HepG2 (cell line): ENCODE measurements at regions not wholly inside any gene's neighbourhood (a gene's known extent, or its start where the extent isn't known, plus 50 kb on each side); places are given as distances from the start of the nearest gene placed in this dataset.

Source experiments
- ATAC-seq: fragments of 200-7000 bp; cut with Tn5 transposase; 3 replicates; pipeline ENCODE4 v1.9.1; 2020; ENCODE audit warnings: mild to moderate bottlenecking, moderate library complexity
- BruUV-seq: library from RNA; stranded (reverse); fragments of 400-500 nt; replicated peaks from 2 replicates; lab custom pipeline; 2021; lab: Mats Ljungman, UMichigan
- CTCF ChIA-PET: fragments of 300-600 bp; formaldehyde crosslinking; extraction: SDS; loops from one replicate; lab custom pipeline; 2021; ENCODE audit warnings: low total read pairs, inconsistent platforms, low intra/inter-chr PET ratio; lab: Yijun Ruan, JAX
- POLR2A ChIA-PET: fragments of 350-600 bp; sonication (Branson Sonifier 250); formaldehyde crosslinking; loops from one replicate; lab custom pipeline; 2020; ENCODE audit warnings: antibody characterized with exemption, inconsistent platforms; lab: Yijun Ruan, JAX
- DNase-seq: peaks from one replicate; pipeline ENCODE4 v3.0.0-alpha.2; 2015; ENCODE audit warnings: low spot score
- FAIRE-seq: peaks from 3 replicates; lab custom pipeline; 2011; peaks lifted over from hg19 to GRCh38; lab: Jason Lieb, UNC
- H2AFZ ChIP-seq: one replicate; pipeline ENCODE4 v1.6.1; 2011; ENCODE audit warnings: low read length, inconsistent platforms
- H3K27ac ChIP-seq: fragments of 300-600 bp; 3 replicates; pipeline ENCODE4 v1.8.0; 2011; ENCODE audit warnings: mixed run types, mild to moderate bottlenecking, mixed read lengths, low read length, inconsistent platforms; ENCODE audit not compliant: insufficient read depth; ENCODE audit errors: extremely low read length
- H3K27me3 ChIP-seq, 2 experiments: fragments of 200-600 bp in 1 of 2; 2 replicates in 1 of 2; 3 replicates in 1 of 2; pipeline versions ENCODE4 v1.6.0 to v1.8.0; 2011; ENCODE audit warnings: low read length in 2 of 2, mild to moderate bottlenecking in 2 of 2, moderate library complexity in 2 of 2, inconsistent platforms in 1 of 2; ENCODE audit not compliant: insufficient read depth in 2 of 2, control insufficient read depth in 1 of 2
- H3K36me3 ChIP-seq, 2 experiments: fragments of 200-600 bp in 1 of 2; replicated peaks in 1 of 2; 2 replicates in 1 of 2; 3 replicates in 1 of 2; pipeline versions ENCODE4 v1.5.1 to v1.8.0; 2011; ENCODE audit warnings: low read length in 2 of 2, inconsistent platforms in 1 of 2; ENCODE audit not compliant: insufficient read depth in 2 of 2, control insufficient read depth in 1 of 2
- H3K4me1 ChIP-seq: 2 replicates; pipeline ENCODE4 v1.5.1; 2012; ENCODE audit warnings: low read length, inconsistent platforms; ENCODE audit not compliant: insufficient read depth
- H3K4me2 ChIP-seq: 2 replicates; pipeline ENCODE4 v1.6.0; 2011; ENCODE audit warnings: low read depth, low read length, inconsistent platforms
- H3K4me3 ChIP-seq, 3 experiments: fragments of 200-600 bp in 1 of 3; sonication (generic), shearing (Covaris generic) in 1 of 3; replicated peaks in 1 of 3; 2 replicates each; pipeline ENCODE4 v1.5.1; 2011 to 2016; ENCODE audit warnings: low read length in 3 of 3, inconsistent platforms in 2 of 3, low read depth in 2 of 3, mild to moderate bottlenecking in 2 of 3, control low read depth in 1 of 3, mixed read lengths in 1 of 3; ENCODE audit not compliant: insufficient read depth in 1 of 3
- H3K79me2 ChIP-seq: one replicate; pipeline ENCODE4 v1.6.1; 2011; ENCODE audit warnings: low read length, inconsistent platforms; ENCODE audit not compliant: insufficient read depth
- H3K9ac ChIP-seq: 2 replicates; pipeline ENCODE4 v1.6.0; 2011; ENCODE audit warnings: mild to moderate bottlenecking, low read depth, low read length, inconsistent platforms; ENCODE audit not compliant: insufficient read depth
- H3K9me3 ChIP-seq: 2 replicates; pipeline ENCODE4 v1.5.1; 2012; ENCODE audit warnings: mild to moderate bottlenecking, low read length
- H4K20me1 ChIP-seq: 2 replicates; pipeline ENCODE4 v1.6.0; 2011; ENCODE audit warnings: inconsistent platforms, mild to moderate bottlenecking, low read length, moderate library complexity; ENCODE audit not compliant: insufficient read depth
- HNF4A ChIP-seq: sonication (generic); formaldehyde crosslinking; IDR thresholded peaks from 2 replicates; pipeline ENCODE4 v1.4.0; 2020; ENCODE audit warnings: missing genetic modification reagents
- KLF13 ChIP-seq: sonication (generic); formaldehyde crosslinking; IDR thresholded peaks from 2 replicates; pipeline ENCODE4 v1.4.0; 2020; ENCODE audit warnings: mild to moderate bottlenecking, missing genetic modification reagents
- MTA1 ChIP-seq: sonication (generic); formaldehyde crosslinking; IDR thresholded peaks from 2 replicates; pipeline ENCODE4 v1.4.0; 2020; ENCODE audit warnings: missing genetic modification reagents, mild to moderate bottlenecking, borderline replicate concordance
- NR2F6 ChIP-seq, 2 experiments: IDR thresholded peaks; 2 replicates each; pipeline ENCODE4 v1.6.1; 2016; ENCODE audit warnings: antibody characterized with exemption in 1 of 2, mild to moderate bottlenecking in 1 of 2
- SALL2 ChIP-seq: sonication (generic); formaldehyde crosslinking; IDR thresholded peaks from 2 replicates; pipeline ENCODE4 v1.8.1; 2023; ENCODE audit warnings: mild to moderate bottlenecking, missing genetic modification reagents, inconsistent platforms
- SRF ChIP-seq: IDR thresholded peaks from 2 replicates; pipeline ENCODE4 v1.6.1; 2011; ENCODE audit warnings: mild to moderate bottlenecking, low read depth, low read length, moderate library complexity
- TCF12 ChIP-seq, 2 experiments: fragments of 450-650 bp in 1 of 2; sonication (generic) in 1 of 2; formaldehyde crosslinking in 1 of 2; IDR thresholded peaks; 2 replicates each; pipeline versions ENCODE4 v1.6.1 to v1.8.0; 2017 to 2022; ENCODE audit warnings: antibody characterized with exemption in 1 of 2, mild to moderate bottlenecking in 1 of 2, missing genetic modification reagents in 1 of 2, moderate library complexity in 1 of 2
- XBP1 ChIP-seq: sonication (generic); formaldehyde crosslinking; IDR thresholded peaks from 2 replicates; pipeline ENCODE4 v1.5.0; 2020; ENCODE audit warnings: missing genetic modification reagents
- ZEB1 ChIP-seq: IDR thresholded peaks from 2 replicates; pipeline ENCODE4 v1.6.1; 2012; ENCODE audit warnings: mild to moderate bottlenecking, low read depth, inconsistent platforms; ENCODE audit not compliant: insufficient replicate concordance
- ZNF792 ChIP-seq: IDR thresholded peaks from 2 replicates; pipeline ENCODE4 v1.6.1; 2016
- WGBS: methylation state at CpG from one replicate; pipeline ENCODE4 v1.1.6; 2017; ENCODE audit warnings: low lambda C conversion rate; 5-methylcytosine and 5-hydroxymethylcytosine counted together
- in situ Hi-C: cut with HindIII; loops from 2 replicates; pipeline ENCODE4 v1.10.0; 2017; ENCODE audit warnings: low pct_unique_long_range_greater_than_20kb; ENCODE audit not compliant: extremely low pct_ligation_motif_present
- intact Hi-C: fragments of 100-400 bp; cut with micrococcal nuclease; formaldehyde crosslinking; loops from one replicate; pipeline ENCODE4 v1.10.0; 2022; ENCODE audit not compliant: unreplicated experiment
- TF ChIP-seq, protein P1 (sequence below): sonication (generic); formaldehyde crosslinking; IDR thresholded peaks from 2 replicates; pipeline ENCODE4 v1.4.0; 2020; ENCODE audit warnings: missing genetic modification reagents, borderline replicate concordance

DNA sequence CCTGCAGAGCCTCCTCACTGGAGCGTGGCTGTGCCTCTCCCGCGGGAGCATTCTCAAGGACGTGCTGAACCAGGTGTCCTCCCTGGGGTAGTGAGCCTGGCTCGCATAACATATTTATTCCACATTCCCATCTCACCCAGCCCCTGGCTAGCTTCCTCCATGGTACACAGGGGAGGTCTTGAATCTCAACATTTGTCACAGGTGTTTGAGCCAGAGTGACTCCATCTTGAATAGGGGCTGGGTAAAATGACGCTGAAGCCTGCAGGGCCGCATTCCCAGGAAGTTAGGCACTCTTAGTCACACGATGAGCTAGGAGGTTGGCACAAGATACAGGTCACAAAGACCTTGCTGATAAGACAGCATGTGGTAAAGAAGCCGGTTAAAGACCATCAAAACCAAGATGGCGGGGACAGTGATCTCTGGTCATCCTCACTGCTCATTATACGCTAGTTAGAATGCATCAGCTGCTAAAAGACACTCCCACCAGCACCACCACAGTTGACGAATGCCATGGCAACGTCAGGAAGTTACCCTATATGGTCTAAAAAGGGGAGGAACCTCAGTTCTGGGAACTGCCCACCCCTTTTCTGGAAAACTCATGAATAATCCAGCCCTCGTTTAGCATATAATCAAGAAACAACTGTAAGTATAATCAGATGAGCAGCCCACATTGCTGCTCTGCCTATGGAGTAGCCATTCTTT, 273.8 kb upstream of the IRX4 start:
- no peak overlapping the region for H3K4me3 ChIP-seq
- in situ Hi-C loops = no loop called here

GRCh38 chr5:2155556-2155955, 272.8 kb upstream of the IRX4 start:
- FAIRE-seq = no peak
- intact Hi-C loops = no loop called here
- no peak overlapping the region for H3K9ac ChIP-seq

More for the DNA sequence above, 273.8 kb upstream of the IRX4 start:
- H3K9ac ChIP-seq = no peak overlapping the region
- no peaks in the 10 kb centered on the region for H3K36me3 ChIP-seq
- ATAC-seq (no peak), DNase-seq (no peak), FAIRE-seq (no peak)
- CTCF ChIA-PET = no interaction called here
- WGBS = 45% methylated on average over 13 of the region's 14 CpGs
- TF ChIP-seq TCF12 (IDR thresholded peaks at IDR 0.05) (no peak), TCF12 (CRISPR knock-in tag; IDR thresholded peaks at IDR 0.05) (no peak), KLF13 (CRISPR knock-in tag) (no peak), SRF (no peak), SALL2 (CRISPR knock-in tag) (no peak), MTA1 (CRISPR knock-in tag) (no peak), ZEB1 (no peak), XBP1 (CRISPR knock-in tag) (no peak), NR2F6 (IDR thresholded peaks at IDR 0.05) (no peak), NR2F6 (CRISPR knock-in tag; IDR thresholded peaks at IDR 0.05) (no peak), ZNF792 (CRISPR knock-in tag) (no peak)
- no peak overlapping the region for H3K4me2 ChIP-seq
- no peaks in the 10 kb centered on the region for H3K4me1 ChIP-seq
- no TSS peak for BruUV-seq
- POLR2A ChIA-PET = no interaction called here
- no peaks in the 10 kb centered on the region for H3K79me2 ChIP-seq
- H3K9me3 ChIP-seq = no peaks in the 10 kb centered on the region
- no peak overlapping the region for H3K27ac ChIP-seq
- H2AFZ ChIP-seq = no peak overlapping the region
- H4K20me1 ChIP-seq = no peaks in the 10 kb centered on the region
- intact Hi-C loops = no loop called here
- H3K27me3 ChIP-seq = peaks cover 0 to 3% of the 10 kb centered on the region in 2 experiments; a peak in 2 of 5 replicates

More at GRCh38 chr5:2155556-2155955, 272.8 kb upstream of the IRX4 start:
- no peak overlapping the region for H3K4me3 ChIP-seq
- in situ Hi-C loops = no loop called here
- H3K4me1 ChIP-seq = no peaks in the 10 kb centered on the region
- H4K20me1 ChIP-seq = no peaks in the 10 kb centered on the region
- 71% methylated on average over 18 of the region's 18 CpGs for WGBS
- H3K27me3 ChIP-seq = peaks cover 0 to 3% of the 10 kb centered on the region in 2 experiments; a peak in 2 of 5 replicates
- no peaks in the 10 kb centered on the region for H3K79me2 ChIP-seq
- H3K36me3 ChIP-seq = no peaks in the 10 kb centered on the region
- H2AFZ ChIP-seq = no peak overlapping the region
- no peak overlapping the region for H3K4me2 ChIP-seq
- POLR2A ChIA-PET = no interaction called here
- CTCF ChIA-PET = no interaction called here
- ATAC-seq (no peak), DNase-seq (no peak)
- H3K9me3 ChIP-seq = no peaks in the 10 kb centered on the region
- H3K27ac ChIP-seq = no peak overlapping the region
- TF ChIP-seq, protein P1, sequence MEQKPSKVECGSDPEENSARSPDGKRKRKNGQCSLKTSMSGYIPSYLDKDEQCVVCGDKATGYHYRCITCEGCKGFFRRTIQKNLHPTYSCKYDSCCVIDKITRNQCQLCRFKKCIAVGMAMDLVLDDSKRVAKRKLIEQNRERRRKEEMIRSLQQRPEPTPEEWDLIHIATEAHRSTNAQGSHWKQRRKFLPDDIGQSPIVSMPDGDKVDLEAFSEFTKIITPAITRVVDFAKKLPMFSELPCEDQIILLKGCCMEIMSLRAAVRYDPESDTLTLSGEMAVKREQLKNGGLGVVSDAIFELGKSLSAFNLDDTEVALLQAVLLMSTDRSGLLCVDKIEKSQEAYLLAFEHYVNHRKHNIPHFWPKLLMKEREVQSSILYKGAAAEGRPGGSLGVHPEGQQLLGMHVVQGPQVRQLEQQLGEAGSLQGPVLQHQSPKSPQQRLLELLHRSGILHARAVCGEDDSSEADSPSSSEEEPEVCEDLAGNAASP (CRISPR knock-in tag) = no peak
- no peak for TF ChIP-seq HNF4A (CRISPR knock-in tag)
- no TSS peak for BruUV-seq
